ENCODE measurements at regions not wholly inside any gene's neighbourhood (a gene's known extent, or its start where the extent isn't known, plus 50 kb on each side); places are given as distances from the start of the nearest gene placed in this dataset.

- no peak for DNase-seq
- Histone ChIP-seq H3K9me1 (ENCODE audit: insufficient read depth, low read length) (no peaks in the 10 kb centered on the region), H2BK120ac (ENCODE audit: low read depth, low read length) (no peak overlapping the region), H3K27me3 (ENCODE audit: control insufficient read depth, insufficient read depth, low read length) (no peaks in the 10 kb centered on the region), H3K27ac (ENCODE audit: insufficient read depth, low read length) (no peak overlapping the region), H3K36me3 (ENCODE audit: control insufficient read depth, insufficient read depth, low read length) (no peaks in the 10 kb centered on the region), H2BK15ac (ENCODE audit: low read depth, low read length) (no peak overlapping the region), H4K8ac (ENCODE audit: low read depth in 2 of 2, low read length in 2 of 2) (no peak overlapping the region), H3K4me2 (ENCODE audit: low read depth, low read length) (no peak overlapping the region), H2BK20ac (ENCODE audit: low read depth, low read length) (no peak overlapping the region), H2AK9ac (replicated peaks; ENCODE audit: low read depth, low read length, poor library complexity) (no peak overlapping the region), H3K9ac (ENCODE audit: low read depth, low read length) (no peak overlapping the region), H3K4me1 (ENCODE audit: control insufficient read depth, insufficient read depth, low read length) (no peaks in the 10 kb centered on the region), H2AFZ (replicated peaks; ENCODE audit: low read length, poor library complexity) (no peak overlapping the region), H3K9me3 (ENCODE audit: control insufficient read depth, insufficient read depth, low read length) (no peaks in the 10 kb centered on the region), H3K23ac (ENCODE audit: low read depth, low read length) (no peak overlapping the region), H3K4me3 (ENCODE audit: insufficient read depth, low read depth, low read length) (no peak overlapping the region), H3K18ac (ENCODE audit: low read depth, low read length) (no peak overlapping the region), H3K4ac (ENCODE audit: low read depth, low read length) (no peak overlapping the region), H2AK5ac (ENCODE audit: low read depth, low read length) (no peak overlapping the region), H3K79me1 (ENCODE audit: low read depth in 1 of 2, low read length in 2 of 2) (no peaks in the 10 kb centered on the region), H3K14ac (replicated peaks; ENCODE audit: low read depth, low read length) (no peak overlapping the region), H4K20me1 (ENCODE audit: insufficient read depth, low read length) (no peaks in the 10 kb centered on the region), H2BK5ac (ENCODE audit: low read depth, low read length, poor library complexity, severe bottlenecking) (no peak overlapping the region), H4K5ac (ENCODE audit: low read depth, low read length) (no peak overlapping the region), H4K91ac (ENCODE audit: insufficient read depth, low read depth, low read length) (no peak overlapping the region), H3K56ac (ENCODE audit: extremely low read depth, insufficient read depth, low read length) (no peak overlapping the region)
- no peak for ATAC-seq (ENCODE audit: low read depth)
- intact Hi-C loops (cut with micrococcal nuclease) = loop anchor here (10.0 kb wide), 1 partner anchor 706 kb away; no protein-coding TSS in a partner anchor
- no CpG with 5 or more reads among the region's 1 CpG for WGBS, 2 experiments (ENCODE audit: extremely low coverage in 2 of 2, insufficient read length in 1 of 2)
- CTCF ChIA-PET = no interaction called here
- dilution Hi-C loops (cut with HindIII; ENCODE audit: low sequenced_read_pairs, unreplicated experiment) = no loop called here
- in situ Hi-C loops (cut with MboI; ENCODE audit: low sequenced_read_pairs) = no loop called here
- BruUV-seq (replicated peaks) = no TSS peak
- POLR2A ChIA-PET (ENCODE audit: unreplicated experiment) = interaction anchor here (0.6 kb wide), 1 partner anchor 206 kb away, joined by 5 read pairs; no protein-coding TSS in a partner anchor
- TF ChIP-seq CTCF (conservative IDR thresholded peaks at IDR 0.05; ENCODE audit: low read depth, low read length) (no peak), BHLHE40 (IDR thresholded peaks at IDR 0.05; ENCODE audit: low read depth, low read length) (no peak), CHD1 (IDR thresholded peaks at IDR 0.05; ENCODE audit: low read depth, low read length) (no peak), USF2 (IDR thresholded peaks at IDR 0.05; ENCODE audit: low read depth, low read length) (no peak), RAD21 (IDR thresholded peaks at IDR 0.05; ENCODE audit: low read length) (no peak), RCOR1 (IDR thresholded peaks at IDR 0.05; ENCODE audit: insufficient replicate concordance, low read length) (no peak)
Measured at GRCh38 chr1:168638884-168639283, 62.5 kb downstream of the XCL1 start.

All from IMR-90 (cell line).